Adrenal gland (tissue), 5 donors: ENCODE measurements at regions not wholly inside any gene's neighbourhood (a gene's known extent, or its start where the extent isn't known, plus 50 kb on each side); places are given as distances from the start of the nearest gene placed in this dataset.

Experiments used
- POLR2A ChIP-seq, 2 donors: fragments of 450-650 bp; IDR thresholded peaks; one replicate each; pipeline ENCODE4 v1.6.1; 2017; ENCODE audit warnings: antibody characterized with exemption in 2 of 2, mild to moderate bottlenecking in 2 of 2, moderate library complexity in 1 of 2
- TF ChIP-seq, protein P1 (sequence below), 6 experiments: fragments of 450-650 bp in 4 of 6; fragments of 200-600 bp in 2 of 6; sonication (generic) in 1 of 6; IDR thresholded peaks; 1 replicate in 5 of 6; 2 replicates in 1 of 6; pipeline versions ENCODE4 v1.5.1 to v1.8.0; 2016 to 2021; ENCODE audit warnings: antibody characterized with exemption in 6 of 6, mild to moderate bottlenecking in 2 of 6, moderate library complexity in 1 of 6
- donor health status: DM: no; HTN: no; CAD: no.

GRCh38 chr3:40608091-40608490 lies 83.3 kb downstream of the ZNF621 start:
- TF ChIP-seq, protein P1, sequence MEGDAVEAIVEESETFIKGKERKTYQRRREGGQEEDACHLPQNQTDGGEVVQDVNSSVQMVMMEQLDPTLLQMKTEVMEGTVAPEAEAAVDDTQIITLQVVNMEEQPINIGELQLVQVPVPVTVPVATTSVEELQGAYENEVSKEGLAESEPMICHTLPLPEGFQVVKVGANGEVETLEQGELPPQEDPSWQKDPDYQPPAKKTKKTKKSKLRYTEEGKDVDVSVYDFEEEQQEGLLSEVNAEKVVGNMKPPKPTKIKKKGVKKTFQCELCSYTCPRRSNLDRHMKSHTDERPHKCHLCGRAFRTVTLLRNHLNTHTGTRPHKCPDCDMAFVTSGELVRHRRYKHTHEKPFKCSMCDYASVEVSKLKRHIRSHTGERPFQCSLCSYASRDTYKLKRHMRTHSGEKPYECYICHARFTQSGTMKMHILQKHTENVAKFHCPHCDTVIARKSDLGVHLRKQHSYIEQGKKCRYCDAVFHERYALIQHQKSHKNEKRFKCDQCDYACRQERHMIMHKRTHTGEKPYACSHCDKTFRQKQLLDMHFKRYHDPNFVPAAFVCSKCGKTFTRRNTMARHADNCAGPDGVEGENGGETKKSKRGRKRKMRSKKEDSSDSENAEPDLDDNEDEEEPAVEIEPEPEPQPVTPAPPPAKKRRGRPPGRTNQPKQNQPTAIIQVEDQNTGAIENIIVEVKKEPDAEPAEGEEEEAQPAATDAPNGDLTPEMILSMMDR (IDR thresholded peaks at IDR 0.05): no peak
- TF ChIP-seq POLR2A (IDR thresholded peaks at IDR 0.05): no peak
